ENCODE measurements at regions not wholly inside any gene's neighbourhood (a gene's known extent, or its start where the extent isn't known, plus 50 kb on each side); places are given as distances from the start of the nearest gene placed in this dataset.

DNA sequence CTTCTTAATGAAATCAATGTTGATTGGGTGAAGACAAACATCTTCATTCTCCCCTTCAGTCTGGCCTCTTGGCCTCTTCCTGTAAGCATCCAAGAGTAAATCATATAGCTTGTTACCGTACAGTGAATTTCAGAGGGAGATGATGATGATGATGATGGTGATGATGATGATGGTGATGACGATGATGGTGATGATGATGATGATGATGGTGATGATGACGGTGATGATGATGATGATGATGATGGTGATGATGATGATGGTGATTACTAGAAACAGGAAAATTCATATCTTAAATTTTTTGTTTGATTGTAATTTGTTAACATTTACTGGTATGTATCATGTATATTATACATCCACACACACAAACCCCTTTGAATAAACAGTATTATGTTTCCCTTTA lies 256.1 kb upstream of the PLSCR5 start:
- no peak for TF ChIP-seq EZH2 (IDR thresholded peaks at IDR 0.05; ENCODE audit: borderline replicate concordance, low read depth, low read length, severe bottlenecking)
- TF ChIP-seq, protein P1, sequence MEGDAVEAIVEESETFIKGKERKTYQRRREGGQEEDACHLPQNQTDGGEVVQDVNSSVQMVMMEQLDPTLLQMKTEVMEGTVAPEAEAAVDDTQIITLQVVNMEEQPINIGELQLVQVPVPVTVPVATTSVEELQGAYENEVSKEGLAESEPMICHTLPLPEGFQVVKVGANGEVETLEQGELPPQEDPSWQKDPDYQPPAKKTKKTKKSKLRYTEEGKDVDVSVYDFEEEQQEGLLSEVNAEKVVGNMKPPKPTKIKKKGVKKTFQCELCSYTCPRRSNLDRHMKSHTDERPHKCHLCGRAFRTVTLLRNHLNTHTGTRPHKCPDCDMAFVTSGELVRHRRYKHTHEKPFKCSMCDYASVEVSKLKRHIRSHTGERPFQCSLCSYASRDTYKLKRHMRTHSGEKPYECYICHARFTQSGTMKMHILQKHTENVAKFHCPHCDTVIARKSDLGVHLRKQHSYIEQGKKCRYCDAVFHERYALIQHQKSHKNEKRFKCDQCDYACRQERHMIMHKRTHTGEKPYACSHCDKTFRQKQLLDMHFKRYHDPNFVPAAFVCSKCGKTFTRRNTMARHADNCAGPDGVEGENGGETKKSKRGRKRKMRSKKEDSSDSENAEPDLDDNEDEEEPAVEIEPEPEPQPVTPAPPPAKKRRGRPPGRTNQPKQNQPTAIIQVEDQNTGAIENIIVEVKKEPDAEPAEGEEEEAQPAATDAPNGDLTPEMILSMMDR (IDR thresholded peaks at IDR 0.05; ENCODE audit: borderline replicate concordance, extremely low read depth, low read length, poor library complexity, severe bottlenecking): no peak
